CD4-positive, alpha-beta T cell (primary cell): ENCODE measurements at regions not wholly inside any gene's neighbourhood (a gene's known extent, or its start where the extent isn't known, plus 50 kb on each side); places are given as distances from the start of the nearest gene placed in this dataset.

Experiments
- ATAC-seq: fragments of 200-7000 bp; cut with Tn5 transposase; one replicate; pipeline ENCODE4 v1.10.0; 2022; ENCODE audit warnings: mild to moderate bottlenecking; ENCODE audit not compliant: poor library complexity
- CTCF ChIA-PET: fragments of 350-600 bp; sonication (Branson Sonifier 250); formaldehyde crosslinking; loops from one replicate; lab custom pipeline; 2021; ENCODE audit warnings: antibody characterized with exemption, inconsistent platforms; lab: Charles Lee
- POLR2A ChIA-PET: fragments of 350-600 bp; sonication (Branson Sonifier 250); formaldehyde crosslinking; loops from one replicate; lab custom pipeline; 2021; ENCODE audit warnings: antibody characterized with exemption, inconsistent platforms; lab: Charles Lee
- DNase-seq, 14 experiments: peaks; one replicate each; pipeline ENCODE4 v3.0.0-alpha.2; 2013 to 2020; ENCODE audit warnings: mixed read lengths in 2 of 14
- H3K27ac ChIP-seq, 2 donors: one replicate each; pipeline versions ENCODE4 v1.5.1 to v1.7.0; 2013; ENCODE audit warnings: low read length in 2 of 2, low read depth in 1 of 2, mild to moderate bottlenecking in 1 of 2
- H3K27me3 ChIP-seq, 2 experiments: 1 replicate in 1 of 2; 2 replicates in 1 of 2; pipeline versions ENCODE4 v1.6.1 to v1.7.0; 2013; ENCODE audit warnings: low read length in 2 of 2, control low read depth in 1 of 2, mild to moderate bottlenecking in 1 of 2, moderate library complexity in 1 of 2; ENCODE audit not compliant: insufficient read depth in 2 of 2, control insufficient read depth in 1 of 2
- H3K36me3 ChIP-seq: one replicate; pipeline ENCODE4 v1.6.1; 2013; ENCODE audit warnings: low read length, control low read depth; ENCODE audit not compliant: insufficient read depth
- H3K4me1 ChIP-seq: one replicate; pipeline ENCODE4 v1.6.1; 2013; ENCODE audit warnings: low read length, control low read depth; ENCODE audit not compliant: insufficient read depth
- H3K4me3 ChIP-seq: one replicate; pipeline ENCODE4 v1.5.1; 2013; ENCODE audit warnings: mild to moderate bottlenecking, low read length, moderate library complexity
- H3K9me3 ChIP-seq, 2 experiments: 1 replicate in 1 of 2; 2 replicates in 1 of 2; pipeline versions ENCODE4 v1.6.1 to v1.7.0; 2013; ENCODE audit warnings: low read length in 2 of 2, mild to moderate bottlenecking in 2 of 2, control low read depth in 1 of 2, moderate library complexity in 1 of 2; ENCODE audit not compliant: control insufficient read depth in 1 of 2, insufficient read depth in 1 of 2
- H3K27ac Mint-ChIP-seq: one replicate; pipeline ENCODE4 v1.8.0; 2020; ENCODE audit warnings: mixed read lengths
- H3K27me3 Mint-ChIP-seq: one replicate; pipeline ENCODE4 v1.8.0; 2021; ENCODE audit warnings: mixed read lengths
- H3K36me3 Mint-ChIP-seq: one replicate; pipeline ENCODE4 v1.8.0; 2021; ENCODE audit warnings: low read depth, mixed read lengths
- H3K4me1 Mint-ChIP-seq: one replicate; pipeline ENCODE4 v1.8.0; 2021; ENCODE audit warnings: low read depth, mixed read lengths
- H3K4me3 Mint-ChIP-seq: one replicate; pipeline ENCODE4 v1.8.0; 2020; ENCODE audit warnings: mild to moderate bottlenecking, mixed read lengths
- H3K9me3 Mint-ChIP-seq: one replicate; pipeline ENCODE4 v1.8.0; 2020; ENCODE audit warnings: mixed read lengths
- CTCF ChIP-seq: fragments of 200-600 bp; IDR thresholded peaks from one replicate; pipeline ENCODE4 v1.8.0; 2022; ENCODE audit warnings: antibody characterized with exemption, mild to moderate bottlenecking
- intact Hi-C, 2 experiments: fragments of 100-400 bp; cut with DNase I in 1 of 2; cut with micrococcal nuclease in 1 of 2; formaldehyde crosslinking; loops; one replicate each; pipeline versions ENCODE4 v1.15.1 to v1.9.0; 2023 to 2025; cut with DNase I, micrococcal nuclease

GRCh38 chr6:74073999-74074398, 378.0 kb downstream of the CD109 start:
- no peaks in the 10 kb centered on the region for H3K4me1 ChIP-seq
- ATAC-seq, result no peak
- H3K4me3 Mint-ChIP-seq, result no peak overlapping the region
- H3K9me3 Mint-ChIP-seq, result peaks cover 4% of the 10 kb centered on the region
- no peaks in the 10 kb centered on the region for H3K36me3 ChIP-seq
- no peak for TF ChIP-seq CTCF
- POLR2A ChIA-PET, result no interaction called here
- no peaks in the 10 kb centered on the region for H3K27me3 ChIP-seq
- CTCF ChIA-PET, result no interaction called here
- no peak overlapping the region for H3K27ac ChIP-seq
- no peak overlapping the region for H3K27ac Mint-ChIP-seq
- H3K4me1 Mint-ChIP-seq, result no peaks in the 10 kb centered on the region
- DNase-seq, result no peak
- H3K4me3 ChIP-seq, result no peak overlapping the region
- H3K9me3 ChIP-seq, result no peaks in the 10 kb centered on the region
- H3K36me3 Mint-ChIP-seq, result no peaks in the 10 kb centered on the region
- no peaks in the 10 kb centered on the region for H3K27me3 Mint-ChIP-seq
- intact Hi-C loops, result no loop called here

- no peaks in the 10 kb centered on the region for H3K9me3 ChIP-seq
- POLR2A ChIA-PET, result no interaction called here
These were observed 377.4 kb downstream of the CD109 start for GRCh38 chr6:74073429-74073828.

GRCh38 chr6:74071214-74071613, 375.2 kb downstream of the CD109 start:
- Mint-ChIP-seq H3K27me3 (no peaks in the 10 kb centered on the region), H3K4me3 (no peak overlapping the region), H3K9me3 (peaks cover 4% of the 10 kb centered on the region), H3K4me1 (no peaks in the 10 kb centered on the region), H3K27ac (no peak overlapping the region), H3K36me3 (no peaks in the 10 kb centered on the region)
- ATAC-seq (no peak), DNase-seq (no peak)
- H3K36me3 ChIP-seq, result no peaks in the 10 kb centered on the region
- no peak overlapping the region for H3K27ac ChIP-seq
- H3K9me3 ChIP-seq, result no peaks in the 10 kb centered on the region
- H3K4me1 ChIP-seq, result no peaks in the 10 kb centered on the region
- no peak for TF ChIP-seq CTCF
- ChIA-PET POLR2A (no interaction called here), CTCF (no interaction called here)
- no peak overlapping the region for H3K4me3 ChIP-seq
- intact Hi-C loops, result no loop called here
- no peaks in the 10 kb centered on the region for H3K27me3 ChIP-seq

More at GRCh38 chr6:74073429-74073828, 377.4 kb downstream of the CD109 start:
- ATAC-seq (no peak), DNase-seq (no peak)
- no peaks in the 10 kb centered on the region for H3K27me3 Mint-ChIP-seq
- no peaks in the 10 kb centered on the region for H3K4me1 ChIP-seq
- no peak overlapping the region for H3K4me3 Mint-ChIP-seq
- H3K27me3 ChIP-seq, result no peaks in the 10 kb centered on the region
- H3K36me3 ChIP-seq, result no peaks in the 10 kb centered on the region
- TF ChIP-seq CTCF, result no peak
- H3K4me3 ChIP-seq, result no peak overlapping the region
- H3K9me3 Mint-ChIP-seq, result peaks cover 4% of the 10 kb centered on the region
- no peaks in the 10 kb centered on the region for H3K36me3 Mint-ChIP-seq
- no peaks in the 10 kb centered on the region for H3K4me1 Mint-ChIP-seq
- CTCF ChIA-PET, result no interaction called here
- no peak overlapping the region for H3K27ac Mint-ChIP-seq
- intact Hi-C loops, result no loop called here
- H3K27ac ChIP-seq, result no peak overlapping the region
